Tibial nerve (tissue), 4 donors: ENCODE measurements at regions not wholly inside any gene's neighbourhood (a gene's known extent, or its start where the extent isn't known, plus 50 kb on each side); places are given as distances from the start of the nearest gene placed in this dataset.

Experiments
- DNase-seq, 2 donors: peaks; one replicate each; pipeline ENCODE4 v3.0.0-alpha.2; 2019; ENCODE audit warnings: low spot score in 2 of 2
- H3K27ac ChIP-seq, 4 donors: fragments of 200-600 bp; sonication (generic) in 3 of 4; one replicate each; pipeline ENCODE4 v1.5.1; 2017 to 2019; ENCODE audit warnings: mild to moderate bottlenecking in 1 of 4
- H3K27me3 ChIP-seq, 2 donors: fragments of 200-600 bp; sonication (generic) in 1 of 2; one replicate each; pipeline versions ENCODE4 v1.5.1 to v1.6.0; 2017 to 2019
- H3K36me3 ChIP-seq, 3 donors: fragments of 200-600 bp; sonication (generic); one replicate each; pipeline ENCODE4 v1.5.1; 2018 to 2019
- H3K4me1 ChIP-seq, 4 donors: fragments of 200-600 bp; sonication (generic) in 3 of 4; one replicate each; pipeline ENCODE4 v1.5.1; 2017 to 2019
- H3K4me3 ChIP-seq, 4 donors: fragments of 200-600 bp; sonication (generic) in 3 of 4; one replicate each; pipeline ENCODE4 v1.5.1; 2017 to 2019; ENCODE audit warnings: mild to moderate bottlenecking in 1 of 4, moderate library complexity in 1 of 4
- H3K9me3 ChIP-seq, 4 donors: fragments of 200-600 bp; sonication (generic) in 3 of 4; one replicate each; pipeline ENCODE4 v1.5.1; 2017 to 2019
- CTCF ChIP-seq, 5 experiments: fragments of 200-600 bp in 3 of 5; fragments of 450-650 bp in 2 of 5; sonication (generic) in 3 of 5; IDR thresholded peaks; one replicate each; pipeline ENCODE4 v1.5.1; 2016 to 2019; ENCODE audit warnings: antibody characterized with exemption in 5 of 5, mild to moderate bottlenecking in 3 of 5, moderate library complexity in 2 of 5
- EP300 ChIP-seq, 2 donors: sonication (generic); formaldehyde crosslinking; IDR thresholded peaks; one replicate each; pipeline ENCODE4 v1.6.1; 2017; ENCODE audit warnings: antibody characterized with exemption in 2 of 2, mild to moderate bottlenecking in 1 of 2
- POLR2A ChIP-seq, 2 donors: fragments of 450-650 bp; IDR thresholded peaks; one replicate each; pipeline ENCODE4 v1.6.1; 2017; ENCODE audit warnings: antibody characterized with exemption in 2 of 2, mild to moderate bottlenecking in 2 of 2, moderate library complexity in 2 of 2
- WGBS, 2 donors: methylation state at CpG; one replicate each; pipeline ENCODE4 v1.1.5; 2018; 5-methylcytosine and 5-hydroxymethylcytosine counted together

- no peaks in the 10 kb centered on the region for H3K27me3 ChIP-seq
- H3K4me1 ChIP-seq, result no peaks in the 10 kb centered on the region
- no peak for DNase-seq
Measured at GRCh38 chr2:145682546-145683157, 1162.7 kb upstream of the ZEB2 start.

GRCh38 chr2:145680276-145680675 lies 1160.4 kb upstream of the ZEB2 start:
- Histone ChIP-seq H3K27ac (no peak overlapping the region), H3K36me3 (no peaks in the 10 kb centered on the region), H3K4me1 (no peaks in the 10 kb centered on the region), H3K4me3 (no peak overlapping the region), H3K9me3 (no peaks in the 10 kb centered on the region), H3K27me3 (no peaks in the 10 kb centered on the region)
- WGBS, 2 donors, result 82 to 85% methylated on average over 2 of the region's 2 CpGs
- no peak for TF ChIP-seq CTCF (IDR thresholded peaks at IDR 0.05)
- TF ChIP-seq POLR2A (IDR thresholded peaks at IDR 0.05), result no peak
- TF ChIP-seq EP300 (IDR thresholded peaks at IDR 0.05), result no peak
- DNase-seq, result no peak

More at GRCh38 chr2:145682546-145683157, 1162.7 kb upstream of the ZEB2 start:
- no peak overlapping the region for H3K27ac ChIP-seq
- TF ChIP-seq EP300 (IDR thresholded peaks at IDR 0.05) (no peak), POLR2A (IDR thresholded peaks at IDR 0.05) (no peak), CTCF (IDR thresholded peaks at IDR 0.05) (no peak)
- no peak overlapping the region for H3K4me3 ChIP-seq
- no peaks in the 10 kb centered on the region for H3K9me3 ChIP-seq
- no peaks in the 10 kb centered on the region for H3K36me3 ChIP-seq

GRCh38 chr2:145677371-145677770 lies 1157.5 kb upstream of the ZEB2 start:
- no peaks in the 10 kb centered on the region for H3K27me3 ChIP-seq
- 84 to 88% methylated on average over 2 of the region's 2 CpGs for WGBS, 2 donors
- no peak overlapping the region for H3K27ac ChIP-seq
- DNase-seq, result no peak
- no peaks in the 10 kb centered on the region for H3K36me3 ChIP-seq
- no peak for TF ChIP-seq CTCF (IDR thresholded peaks at IDR 0.05)
- TF ChIP-seq EP300 (IDR thresholded peaks at IDR 0.05), result no peak
- TF ChIP-seq POLR2A (IDR thresholded peaks at IDR 0.05), result no peak
- no peaks in the 10 kb centered on the region for H3K4me1 ChIP-seq
- H3K9me3 ChIP-seq, result no peaks in the 10 kb centered on the region
- H3K4me3 ChIP-seq, result no peak overlapping the region

GRCh38 chr2:145674705-145675104 lies 1154.8 kb upstream of the ZEB2 start:
- TF ChIP-seq POLR2A (IDR thresholded peaks at IDR 0.05) (no peak), EP300 (IDR thresholded peaks at IDR 0.05) (no peak), CTCF (IDR thresholded peaks at IDR 0.05) (no peak)
- 54 to 59% methylated on average over 3 of the region's 3 CpGs for WGBS, 2 donors
- no peak for DNase-seq
- Histone ChIP-seq H3K9me3 (no peaks in the 10 kb centered on the region), H3K36me3 (no peaks in the 10 kb centered on the region), H3K27ac (no peak overlapping the region), H3K4me3 (no peak overlapping the region), H3K27me3 (no peaks in the 10 kb centered on the region), H3K4me1 (no peaks in the 10 kb centered on the region)

GRCh38 chr2:145669301-145669700 lies 1149.4 kb upstream of the ZEB2 start:
- H3K36me3 ChIP-seq, result no peaks in the 10 kb centered on the region
- TF ChIP-seq POLR2A (IDR thresholded peaks at IDR 0.05) (no peak), EP300 (IDR thresholded peaks at IDR 0.05) (no peak), CTCF (IDR thresholded peaks at IDR 0.05) (no peak)
- DNase-seq, result no peak
- H3K27ac ChIP-seq, result no peak overlapping the region
- H3K4me3 ChIP-seq, result no peak overlapping the region
- H3K9me3 ChIP-seq, result no peaks in the 10 kb centered on the region
- no peaks in the 10 kb centered on the region for H3K4me1 ChIP-seq
- H3K27me3 ChIP-seq, result no peaks in the 10 kb centered on the region
- WGBS, 2 donors, result 87 to 95% methylated on average over 1 of the region's 1 CpG
